Erythroblast (primary cell): ENCODE measurements at regions not wholly inside any gene's neighbourhood (a gene's known extent, or its start where the extent isn't known, plus 50 kb on each side); places are given as distances from the start of the nearest gene placed in this dataset.

ENCODE experiments used
- GATA1 ChIP-seq: IDR thresholded peaks from 2 replicates; pipeline ENCODE4 v1.6.1; 2011; ENCODE audit warnings: low read depth, mild to moderate bottlenecking, control low read depth, low read length, moderate library complexity
- POLR2A ChIP-seq: IDR thresholded peaks from 2 replicates; pipeline ENCODE4 v1.6.1; 2011; ENCODE audit warnings: mild to moderate bottlenecking, low read length

- TF ChIP-seq POLR2A (no peak), GATA1 (no peak)
These were observed 124.3 kb upstream of the BCL9 start for GRCh38 chr1:147417024-147417423.
